ENCODE measurements at regions not wholly inside any gene's neighbourhood (a gene's known extent, or its start where the extent isn't known, plus 50 kb on each side); places are given as distances from the start of the nearest gene placed in this dataset.

GRCh38 chr3:177464392-177465256 is 267.3 kb upstream of the TBL1XR1 start:
- TF ChIP-seq CTCF (IDR thresholded peaks at IDR 0.05 in 4 of 5, conservative IDR thresholded peaks at IDR 0.05 in 1 of 5) (no peak), POLR2A (IDR thresholded peaks at IDR 0.05) (no peak)
